ENCODE measurements at regions not wholly inside any gene's neighbourhood (a gene's known extent, or its start where the extent isn't known, plus 50 kb on each side); places are given as distances from the start of the nearest gene placed in this dataset.
A peak's percentile ranks its signal among the peaks of the same experiment; 100 is the strongest.

- TF ChIP-seq ZNF148 (tag by site-specific recombination; IDR thresholded peaks at IDR 0.05; ENCODE audit: borderline replicate concordance) (no peak), ZNF174 (tag by site-specific recombination; IDR thresholded peaks at IDR 0.05) (no peak), OSR2 (tag by site-specific recombination; IDR thresholded peaks at IDR 0.05) (no peak), ZNF398 (tag by site-specific recombination; IDR thresholded peaks at IDR 0.05) (no peak), ZNF221 (tag by site-specific recombination; IDR thresholded peaks at IDR 0.05; ENCODE audit: borderline replicate concordance) (no peak), SALL2 (tag by site-specific recombination; IDR thresholded peaks at IDR 0.05; ENCODE audit: borderline replicate concordance) (no peak)
Observed at GRCh38 chr4:55765070-55765469, 54.5 kb upstream of the EXOC1L start (continued).

GRCh38 chr4:55768291-55768690 lies 51.3 kb upstream of the EXOC1L start:
- TF ChIP-seq ZNF792 (tag by site-specific recombination; IDR thresholded peaks at IDR 0.05) = no peak
- TF ChIP-seq ZBTB48 (tag by site-specific recombination; IDR thresholded peaks at IDR 0.05) = 0 out of 2 replicates have a peak, but pooled peaks have one; percentile 22
- H3K4me1 ChIP-seq (ENCODE audit: control insufficient read depth, insufficient read depth, low read length) = no peaks in the 10 kb centered on the region
- ChIA-PET POLR2A (no interaction called here), CTCF (no interaction called here)
- no peaks in the 10 kb centered on the region for H3K36me3 ChIP-seq (ENCODE audit: control insufficient read depth in 2 of 2, insufficient read depth in 1 of 2, low read length in 2 of 2)
- H3K27ac ChIP-seq (ENCODE audit: extremely low read depth, low read depth, low read length) = no peak overlapping the region
- H3K4me3 ChIP-seq (ENCODE audit: low read depth, low read length) = no peak overlapping the region
- no peaks in the 10 kb centered on the region for H3K9me3 ChIP-seq (ENCODE audit: control insufficient read depth, insufficient read depth, low read depth, low read length)
